ENCODE measurements at regions not wholly inside any gene's neighbourhood (a gene's known extent, or its start where the extent isn't known, plus 50 kb on each side); places are given as distances from the start of the nearest gene placed in this dataset.

DNA sequence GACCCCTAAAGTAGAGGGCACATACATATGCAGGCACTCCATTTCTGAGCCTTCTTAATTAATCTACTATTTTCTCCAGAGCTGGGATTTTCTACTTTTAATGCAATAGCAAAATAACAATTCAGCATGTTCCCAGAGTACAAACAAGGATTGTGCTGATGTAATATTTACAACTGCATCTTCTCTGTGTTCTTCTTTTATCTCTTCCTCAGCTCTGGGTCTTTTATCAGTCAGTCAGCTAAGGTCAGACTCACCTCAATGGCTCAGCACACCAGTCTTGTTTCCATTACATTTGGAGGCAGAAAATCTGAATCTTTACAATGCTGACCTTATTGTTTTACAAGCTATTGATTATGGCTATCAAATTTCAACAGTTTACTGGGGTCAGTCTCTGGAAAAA is 323.3 kb upstream of the NR5A2 start:
- RAD21 ChIA-PET (ENCODE audit: unreplicated experiment), result no interaction called here
- FAIRE-seq, result no peak
- no peak for TF ChIP-seq MEF2B (IDR thresholded peaks at IDR 0.05; ENCODE audit: partially characterized antibody, poor library complexity, severe bottlenecking)
- TF ChIP-seq, protein P1, sequence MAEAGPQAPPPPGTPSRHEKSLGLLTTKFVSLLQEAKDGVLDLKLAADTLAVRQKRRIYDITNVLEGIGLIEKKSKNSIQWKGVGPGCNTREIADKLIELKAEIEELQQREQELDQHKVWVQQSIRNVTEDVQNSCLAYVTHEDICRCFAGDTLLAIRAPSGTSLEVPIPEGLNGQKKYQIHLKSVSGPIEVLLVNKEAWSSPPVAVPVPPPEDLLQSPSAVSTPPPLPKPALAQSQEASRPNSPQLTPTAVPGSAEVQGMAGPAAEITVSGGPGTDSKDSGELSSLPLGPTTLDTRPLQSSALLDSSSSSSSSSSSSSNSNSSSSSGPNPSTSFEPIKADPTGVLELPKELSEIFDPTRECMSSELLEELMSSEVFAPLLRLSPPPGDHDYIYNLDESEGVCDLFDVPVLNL (IDR thresholded peaks at IDR 0.05; ENCODE audit: low read depth, low read length), result no peak
- TF ChIP-seq BMI1 (IDR thresholded peaks at IDR 0.05; ENCODE audit: borderline replicate concordance), result no peak
- TF ChIP-seq, protein P2, sequence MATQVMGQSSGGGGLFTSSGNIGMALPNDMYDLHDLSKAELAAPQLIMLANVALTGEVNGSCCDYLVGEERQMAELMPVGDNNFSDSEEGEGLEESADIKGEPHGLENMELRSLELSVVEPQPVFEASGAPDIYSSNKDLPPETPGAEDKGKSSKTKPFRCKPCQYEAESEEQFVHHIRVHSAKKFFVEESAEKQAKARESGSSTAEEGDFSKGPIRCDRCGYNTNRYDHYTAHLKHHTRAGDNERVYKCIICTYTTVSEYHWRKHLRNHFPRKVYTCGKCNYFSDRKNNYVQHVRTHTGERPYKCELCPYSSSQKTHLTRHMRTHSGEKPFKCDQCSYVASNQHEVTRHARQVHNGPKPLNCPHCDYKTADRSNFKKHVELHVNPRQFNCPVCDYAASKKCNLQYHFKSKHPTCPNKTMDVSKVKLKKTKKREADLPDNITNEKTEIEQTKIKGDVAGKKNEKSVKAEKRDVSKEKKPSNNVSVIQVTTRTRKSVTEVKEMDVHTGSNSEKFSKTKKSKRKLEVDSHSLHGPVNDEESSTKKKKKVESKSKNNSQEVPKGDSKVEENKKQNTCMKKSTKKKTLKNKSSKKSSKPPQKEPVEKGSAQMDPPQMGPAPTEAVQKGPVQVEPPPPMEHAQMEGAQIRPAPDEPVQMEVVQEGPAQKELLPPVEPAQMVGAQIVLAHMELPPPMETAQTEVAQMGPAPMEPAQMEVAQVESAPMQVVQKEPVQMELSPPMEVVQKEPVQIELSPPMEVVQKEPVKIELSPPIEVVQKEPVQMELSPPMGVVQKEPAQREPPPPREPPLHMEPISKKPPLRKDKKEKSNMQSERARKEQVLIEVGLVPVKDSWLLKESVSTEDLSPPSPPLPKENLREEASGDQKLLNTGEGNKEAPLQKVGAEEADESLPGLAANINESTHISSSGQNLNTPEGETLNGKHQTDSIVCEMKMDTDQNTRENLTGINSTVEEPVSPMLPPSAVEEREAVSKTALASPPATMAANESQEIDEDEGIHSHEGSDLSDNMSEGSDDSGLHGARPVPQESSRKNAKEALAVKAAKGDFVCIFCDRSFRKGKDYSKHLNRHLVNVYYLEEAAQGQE (IDR thresholded peaks at IDR 0.05; ENCODE audit: low read depth, low read length), result no peak
- TF ChIP-seq IRF4 (IDR thresholded peaks at IDR 0.05; ENCODE audit: low read depth, low read length), result no peak
- no peak for TF ChIP-seq NR2C1 (IDR thresholded peaks at IDR 0.05)
- TF ChIP-seq RAD51 (IDR thresholded peaks at IDR 0.05), result no peak
- TF ChIP-seq, protein P3, sequence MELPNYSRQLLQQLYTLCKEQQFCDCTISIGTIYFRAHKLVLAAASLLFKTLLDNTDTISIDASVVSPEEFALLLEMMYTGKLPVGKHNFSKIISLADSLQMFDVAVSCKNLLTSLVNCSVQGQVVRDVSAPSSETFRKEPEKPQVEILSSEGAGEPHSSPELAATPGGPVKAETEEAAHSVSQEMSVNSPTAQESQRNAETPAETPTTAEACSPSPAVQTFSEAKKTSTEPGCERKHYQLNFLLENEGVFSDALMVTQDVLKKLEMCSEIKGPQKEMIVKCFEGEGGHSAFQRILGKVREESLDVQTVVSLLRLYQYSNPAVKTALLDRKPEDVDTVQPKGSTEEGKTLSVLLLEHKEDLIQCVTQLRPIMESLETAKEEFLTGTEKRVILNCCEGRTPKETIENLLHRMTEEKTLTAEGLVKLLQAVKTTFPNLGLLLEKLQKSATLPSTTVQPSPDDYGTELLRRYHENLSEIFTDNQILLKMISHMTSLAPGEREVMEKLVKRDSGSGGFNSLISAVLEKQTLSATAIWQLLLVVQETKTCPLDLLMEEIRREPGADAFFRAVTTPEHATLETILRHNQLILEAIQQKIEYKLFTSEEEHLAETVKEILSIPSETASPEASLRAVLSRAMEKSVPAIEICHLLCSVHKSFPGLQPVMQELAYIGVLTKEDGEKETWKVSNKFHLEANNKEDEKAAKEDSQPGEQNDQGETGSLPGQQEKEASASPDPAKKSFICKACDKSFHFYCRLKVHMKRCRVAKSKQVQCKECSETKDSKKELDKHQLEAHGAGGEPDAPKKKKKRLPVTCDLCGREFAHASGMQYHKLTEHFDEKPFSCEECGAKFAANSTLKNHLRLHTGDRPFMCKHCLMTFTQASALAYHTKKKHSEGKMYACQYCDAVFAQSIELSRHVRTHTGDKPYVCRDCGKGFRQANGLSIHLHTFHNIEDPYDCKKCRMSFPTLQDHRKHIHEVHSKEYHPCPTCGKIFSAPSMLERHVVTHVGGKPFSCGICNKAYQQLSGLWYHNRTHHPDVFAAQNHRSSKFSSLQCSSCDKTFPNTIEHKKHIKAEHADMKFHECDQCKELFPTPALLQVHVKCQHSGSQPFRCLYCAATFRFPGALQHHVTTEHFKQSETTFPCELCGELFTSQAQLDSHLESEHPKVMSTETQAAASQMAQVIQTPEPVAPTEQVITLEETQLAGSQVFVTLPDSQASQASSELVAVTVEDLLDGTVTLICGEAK (IDR thresholded peaks at IDR 0.05; ENCODE audit: borderline replicate concordance), result no peak
- no peak for TF ChIP-seq RBBP5 (conservative IDR thresholded peaks at IDR 0.05)
- no peak for TF ChIP-seq RCOR1 (conservative IDR thresholded peaks at IDR 0.05; ENCODE audit: low read depth, low read length)
- TF ChIP-seq SPI1 (IDR thresholded peaks at IDR 0.05; ENCODE audit: borderline replicate concordance, insufficient read depth, low read depth, low read length), result no peak
- no peak for TF ChIP-seq NR2F1 (conservative IDR thresholded peaks at IDR 0.05)
- TF ChIP-seq, protein P4, sequence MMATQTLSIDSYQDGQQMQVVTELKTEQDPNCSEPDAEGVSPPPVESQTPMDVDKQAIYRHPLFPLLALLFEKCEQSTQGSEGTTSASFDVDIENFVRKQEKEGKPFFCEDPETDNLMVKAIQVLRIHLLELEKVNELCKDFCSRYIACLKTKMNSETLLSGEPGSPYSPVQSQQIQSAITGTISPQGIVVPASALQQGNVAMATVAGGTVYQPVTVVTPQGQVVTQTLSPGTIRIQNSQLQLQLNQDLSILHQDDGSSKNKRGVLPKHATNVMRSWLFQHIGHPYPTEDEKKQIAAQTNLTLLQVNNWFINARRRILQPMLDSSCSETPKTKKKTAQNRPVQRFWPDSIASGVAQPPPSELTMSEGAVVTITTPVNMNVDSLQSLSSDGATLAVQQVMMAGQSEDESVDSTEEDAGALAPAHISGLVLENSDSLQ (IDR thresholded peaks at IDR 0.05), result no peak
- no peak for TF ChIP-seq SIN3A (IDR thresholded peaks at IDR 0.05; ENCODE audit: low read depth, low read length)
- TF ChIP-seq, protein P5, sequence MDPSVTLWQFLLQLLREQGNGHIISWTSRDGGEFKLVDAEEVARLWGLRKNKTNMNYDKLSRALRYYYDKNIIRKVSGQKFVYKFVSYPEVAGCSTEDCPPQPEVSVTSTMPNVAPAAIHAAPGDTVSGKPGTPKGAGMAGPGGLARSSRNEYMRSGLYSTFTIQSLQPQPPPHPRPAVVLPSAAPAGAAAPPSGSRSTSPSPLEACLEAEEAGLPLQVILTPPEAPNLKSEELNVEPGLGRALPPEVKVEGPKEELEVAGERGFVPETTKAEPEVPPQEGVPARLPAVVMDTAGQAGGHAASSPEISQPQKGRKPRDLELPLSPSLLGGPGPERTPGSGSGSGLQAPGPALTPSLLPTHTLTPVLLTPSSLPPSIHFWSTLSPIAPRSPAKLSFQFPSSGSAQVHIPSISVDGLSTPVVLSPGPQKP (IDR thresholded peaks at IDR 0.05; ENCODE audit: low read depth, low read length), result no peak

More for the DNA sequence above, 323.3 kb upstream of the NR5A2 start:
- in situ Hi-C loops (cut with MboI) (no loop called here), intact Hi-C loops (cut with micrococcal nuclease; ENCODE audit: unreplicated experiment) (no loop called here)
- no peaks in the 10 kb centered on the region for H3K4me1 ChIP-seq (ENCODE audit: control insufficient read depth, insufficient read depth, low read length)
- H2AFZ ChIP-seq (ENCODE audit: control insufficient read depth, low read depth, low read length), result no peak overlapping the region
- no peak overlapping the region for H3K4me3 ChIP-seq
- ChIA-PET POLR2A (no interaction called here), SMC1A (ENCODE audit: uncharacterized antibody, unreplicated experiment) (no interaction called here), CTCF (interaction anchor here (1.0 kb wide), 1 partner anchor 19 kb away, joined by 3 read pairs; no protein-coding TSS in a partner anchor)
- no peaks in the 10 kb centered on the region for H3K9me3 ChIP-seq (replicated peaks; ENCODE audit: control insufficient read depth, insufficient read depth, low read length)
- no peak overlapping the region for H3K27ac ChIP-seq (ENCODE audit: control insufficient read depth, insufficient read depth)
- no peaks in the 10 kb centered on the region for H3K79me2 ChIP-seq (ENCODE audit: control insufficient read depth, insufficient read depth, low read length)
- no peak for DNase-seq (ENCODE audit: low read depth, low spot score)
- H3K27me3 ChIP-seq (replicated peaks in 1 of 2; ENCODE audit: control insufficient read depth in 2 of 2, insufficient read depth in 2 of 2, low read length in 1 of 2), result no peaks in the 10 kb centered on the region
- H4K20me1 ChIP-seq (ENCODE audit: control insufficient read depth, insufficient read depth), result no peaks in the 10 kb centered on the region
- H3K36me3 ChIP-seq (ENCODE audit: control insufficient read depth in 2 of 2, insufficient read depth in 2 of 2, low read length in 1 of 2), result no peaks in the 10 kb centered on the region
- no TSS peak for BruUV-seq (replicated peaks)
- H3K4me2 ChIP-seq (ENCODE audit: control insufficient read depth, insufficient read depth), result no peak overlapping the region
- no peak for ATAC-seq
- H3K9ac ChIP-seq (ENCODE audit: control insufficient read depth, insufficient read depth, low read length), result no peak overlapping the region
